Epithelial cell of proximal tubule (primary cell): ENCODE measurements at regions not wholly inside any gene's neighbourhood (a gene's known extent, or its start where the extent isn't known, plus 50 kb on each side); places are given as distances from the start of the nearest gene placed in this dataset.

Experiments used
- DNase-seq: peaks from one replicate; pipeline ENCODE4 v3.0.0-alpha.2; 2011; ENCODE audit warnings: low read depth
- H3K4me3 ChIP-seq: 2 replicates; pipeline ENCODE4 v1.5.1; 2011; ENCODE audit warnings: low read depth, mild to moderate bottlenecking, low read length
- CTCF ChIP-seq: conservative IDR thresholded peaks from 2 replicates; pipeline ENCODE4 v1.5.1; 2012; ENCODE audit warnings: low read depth, mild to moderate bottlenecking, low read length

- no peak for DNase-seq
- no peak overlapping the region for H3K4me3 ChIP-seq
- TF ChIP-seq CTCF, result no peak
These were observed 200.7 kb downstream of the CHRM3 start for GRCh38 chr1:239587066-239587465.

DNA sequence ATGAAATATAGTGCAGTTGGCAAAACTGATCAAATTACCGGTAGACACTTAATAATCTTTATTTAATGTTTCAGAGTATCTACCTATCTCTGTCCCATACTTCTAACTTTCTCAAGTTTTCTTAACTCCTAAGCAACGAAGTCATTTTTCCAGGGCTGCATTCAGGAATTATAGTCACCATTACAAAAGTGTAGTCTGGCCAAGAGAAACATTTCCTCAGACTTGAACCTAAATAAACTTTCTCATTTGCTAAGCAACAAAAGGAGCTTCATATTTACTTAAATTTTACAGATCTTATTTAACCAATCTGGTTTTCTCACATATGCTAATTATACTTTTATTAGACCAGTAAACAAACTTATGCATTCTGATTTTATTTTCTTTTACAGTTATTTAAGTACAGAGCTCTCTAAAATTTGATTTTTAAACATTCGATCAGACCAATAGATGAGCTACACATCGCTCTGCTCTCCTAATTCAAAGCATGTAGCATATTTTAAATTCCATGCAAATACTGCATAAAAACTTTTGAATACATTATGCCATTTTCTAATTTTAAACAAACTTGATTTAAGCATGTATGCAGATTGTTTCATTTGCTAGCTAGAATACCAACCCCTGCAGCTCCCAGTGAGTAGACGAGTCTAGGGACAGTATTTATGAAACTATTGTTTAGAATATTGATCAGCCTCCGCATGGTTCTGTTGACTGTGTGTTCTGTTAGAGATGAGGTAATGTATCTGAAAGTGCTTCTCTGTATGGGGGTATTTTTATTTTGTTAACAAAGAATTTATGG lies 201.4 kb downstream of the CHRM3 start:
- no peak overlapping the region for H3K4me3 ChIP-seq
- DNase-seq, result no peak
- TF ChIP-seq CTCF, result no peak

DNA sequence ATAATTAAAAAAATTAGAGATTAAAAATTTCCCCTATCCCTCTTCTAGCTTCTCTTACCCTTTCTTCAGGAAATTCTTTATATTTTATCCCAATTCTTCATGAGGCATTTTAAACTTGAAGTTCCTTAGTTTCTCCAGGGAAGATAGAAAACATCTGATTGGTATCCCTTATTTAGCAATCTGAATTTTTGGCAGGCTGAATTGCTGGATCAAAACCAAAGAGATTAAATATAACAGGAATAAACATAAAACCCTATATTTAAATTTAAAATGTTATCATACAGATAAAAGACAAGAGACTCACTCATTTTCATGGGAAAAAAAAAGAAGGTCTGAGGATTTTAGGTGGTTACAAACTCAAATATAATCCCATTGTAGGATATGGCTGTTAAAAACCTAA lies 204.2 kb downstream of the CHRM3 start:
- no peak for DNase-seq
- TF ChIP-seq CTCF, result no peak
- H3K4me3 ChIP-seq, result no peak overlapping the region

DNA sequence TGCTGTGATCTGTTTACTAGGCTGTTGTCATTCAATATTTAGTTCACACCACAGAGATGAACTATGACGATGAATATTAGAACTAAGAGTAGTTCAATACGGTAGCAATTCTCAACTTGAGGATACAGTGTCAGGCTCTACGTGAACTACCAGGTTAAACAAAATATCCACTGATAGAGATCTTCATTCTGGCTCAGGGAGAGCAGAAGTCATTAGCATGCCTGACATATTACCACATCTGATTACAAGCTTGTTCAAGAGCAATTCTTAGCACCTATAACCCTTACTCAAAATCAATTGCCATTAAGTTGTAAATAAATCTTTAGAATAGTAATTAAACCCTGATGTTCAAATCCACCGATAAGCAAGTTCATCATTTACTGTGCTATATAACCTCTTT lies 207.2 kb downstream of the CHRM3 start:
- no peak for DNase-seq
- no peak overlapping the region for H3K4me3 ChIP-seq
- TF ChIP-seq CTCF, result no peak

DNA sequence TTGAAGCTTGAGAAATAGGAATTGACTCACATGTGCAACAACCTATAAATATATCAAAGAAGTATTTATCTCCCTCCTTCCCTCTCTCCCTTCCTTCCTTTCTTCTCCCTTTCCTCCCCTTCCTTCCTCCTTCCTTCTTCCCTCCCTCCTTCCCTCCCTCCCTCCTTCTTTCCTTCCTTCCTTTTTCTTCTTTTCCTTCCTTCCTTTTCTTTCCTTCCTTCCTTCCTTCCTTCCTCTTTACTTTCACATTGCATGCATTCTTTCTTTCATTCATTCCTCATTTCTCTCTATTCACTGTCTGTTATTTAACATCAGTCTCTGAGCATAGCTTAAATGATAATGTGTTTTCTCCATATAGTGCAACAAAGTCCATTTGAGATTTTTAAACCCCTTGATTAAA lies 214.2 kb downstream of the CHRM3 start:
- no peak overlapping the region for H3K4me3 ChIP-seq
- DNase-seq, result no peak
- TF ChIP-seq CTCF, result no peak

DNA sequence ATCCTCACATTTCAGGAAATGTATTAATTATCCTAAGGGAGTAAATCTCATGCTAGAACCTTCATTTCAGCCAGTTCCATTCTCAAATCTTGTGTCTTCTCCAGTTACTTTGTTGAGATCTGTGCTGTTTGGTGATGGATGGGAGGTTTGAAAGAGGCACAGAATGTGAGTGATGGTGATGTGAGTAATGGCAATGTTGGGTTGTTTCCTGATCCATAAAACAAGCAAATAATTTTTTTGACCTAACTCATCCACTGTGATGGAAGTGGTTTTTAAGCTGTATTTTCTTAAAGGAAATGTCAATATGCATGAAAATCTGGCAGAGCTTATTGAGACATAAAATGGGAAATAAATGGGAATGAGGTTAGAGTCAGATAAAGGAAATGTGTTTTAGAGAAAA lies 214.7 kb downstream of the CHRM3 start:
- TF ChIP-seq CTCF, result no peak
- no peak overlapping the region for H3K4me3 ChIP-seq
- DNase-seq, result no peak

DNA sequence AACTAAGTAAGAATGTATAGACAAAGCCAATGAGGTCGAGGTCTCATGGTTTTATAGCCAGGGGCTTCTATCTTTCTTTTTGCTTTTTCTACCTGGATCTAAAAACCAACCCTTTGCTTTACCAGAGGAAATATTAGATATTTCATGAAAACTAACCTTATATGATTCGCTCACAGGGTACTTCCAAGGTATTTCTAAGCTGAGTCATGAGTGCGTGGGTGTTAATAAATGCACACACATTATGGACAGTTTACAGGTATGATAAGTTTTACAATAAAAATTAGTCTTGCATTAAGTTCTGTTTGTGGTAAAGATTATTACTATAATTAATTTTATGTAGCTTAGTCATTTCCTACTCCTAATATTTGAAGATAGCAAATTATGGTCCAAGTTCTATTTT lies 217.2 kb downstream of the CHRM3 start:
- DNase-seq, result no peak
- TF ChIP-seq CTCF, result no peak
- no peak overlapping the region for H3K4me3 ChIP-seq
